PC-9 (cell line): ENCODE measurements at regions not wholly inside any gene's neighbourhood (a gene's known extent, or its start where the extent isn't known, plus 50 kb on each side); places are given as distances from the start of the nearest gene placed in this dataset.

Experiments used
- CTCF ChIP-seq: fragments of 200-600 bp; sonication (generic); conservative IDR thresholded peaks from 2 replicates; pipeline ENCODE4 v1.6.1; 2017; ENCODE audit warnings: mixed run types, antibody characterized with exemption, mild to moderate bottlenecking, moderate library complexity
- EZH2 ChIP-seq: fragments of 200-600 bp; sonication (generic); IDR thresholded peaks from 2 replicates; pipeline ENCODE4 v1.8.0; 2017; ENCODE audit warnings: antibody characterized with exemption, low read depth

GRCh38 chr4:138656990-138657389 lies 358.6 kb upstream of the NOCT start:
- TF ChIP-seq CTCF (no peak), EZH2 (no peak)
